Inflammatory macrophage (primary cell): ENCODE measurements at regions not wholly inside any gene's neighbourhood (a gene's known extent, or its start where the extent isn't known, plus 50 kb on each side); places are given as distances from the start of the nearest gene placed in this dataset.

Experiments
- DNase-seq, 2 donors: peaks; one replicate each; pipeline ENCODE4 v3.0.0-alpha.2; 2020 to 2022

DNA sequence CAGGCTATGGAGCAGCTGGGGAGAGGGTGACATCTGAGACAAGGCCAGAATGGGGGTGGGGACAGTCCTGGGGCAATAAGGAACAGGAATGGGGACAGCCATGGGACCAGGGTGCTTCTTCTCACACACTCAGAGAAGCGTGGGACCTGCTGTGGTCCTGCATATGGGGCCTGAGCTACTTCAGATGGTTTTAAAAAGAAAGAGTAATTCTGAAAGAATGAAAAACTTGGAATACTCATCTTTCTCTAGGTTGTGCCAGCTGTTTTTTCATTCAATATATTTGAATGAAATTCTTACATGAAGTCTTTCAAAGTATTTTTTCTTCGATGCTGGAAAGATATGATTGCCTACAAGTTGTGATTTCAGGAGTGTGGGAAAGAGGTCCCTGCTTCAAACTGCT is 227.5 kb upstream of the APCDD1 start:
- no peak for DNase-seq

- no peak for DNase-seq
Measured at GRCh38 chr18:10228326-10228725, 226.1 kb upstream of the APCDD1 start.

GRCh38 chr18:10229458-10229857 is 225.0 kb upstream of the APCDD1 start:
- DNase-seq, result no peak

GRCh38 chr18:10230072-10230471 is 224.4 kb upstream of the APCDD1 start:
- DNase-seq, result no peak

- DNase-seq, result peak; percentile 65 to 68
Measured at GRCh38 chr18:10231220-10231619, 223.2 kb upstream of the APCDD1 start.

- DNase-seq, result no peak
Measured at GRCh38 chr18:10232062-10232461, 222.4 kb upstream of the APCDD1 start.

DNA sequence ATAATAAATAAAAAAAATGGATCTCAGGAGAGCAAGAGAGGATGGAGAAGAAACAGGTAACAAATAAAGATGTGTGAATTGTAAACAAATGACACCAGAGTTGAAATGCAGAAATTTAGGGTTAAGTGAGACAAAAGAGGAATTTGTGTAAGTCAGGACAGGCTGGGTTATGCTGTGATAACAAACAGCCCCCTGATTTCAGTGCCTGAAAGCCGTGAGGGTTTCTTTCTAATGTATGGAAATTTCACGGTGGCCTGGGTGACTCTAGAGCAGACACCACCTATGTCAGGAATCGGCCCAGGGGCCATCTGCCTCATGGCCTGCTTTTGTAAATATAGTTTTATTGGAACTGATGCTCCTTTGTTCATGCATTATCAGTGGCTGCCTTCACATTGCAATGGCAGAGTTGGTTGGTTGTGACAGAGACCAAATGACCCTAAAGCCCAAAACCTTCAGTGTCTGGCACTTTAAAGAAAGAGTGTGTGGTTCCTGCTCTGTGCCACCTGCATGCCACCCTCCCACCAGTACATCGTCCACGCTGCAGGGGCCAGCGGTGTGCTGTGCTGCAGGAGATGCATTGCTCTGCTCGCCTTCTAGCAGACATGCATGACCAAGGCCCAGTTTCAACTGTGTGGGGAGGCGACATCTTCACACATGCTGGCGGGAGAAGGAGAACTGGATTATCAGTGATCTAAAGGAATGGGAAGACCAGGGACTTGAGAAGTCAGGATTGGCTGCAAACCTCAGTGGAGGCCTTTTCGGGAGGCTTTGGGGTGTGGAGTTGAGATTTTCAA is 221.2 kb upstream of the APCDD1 start:
- DNase-seq, result no peak

GRCh38 chr18:10234281-10234680 is 220.2 kb upstream of the APCDD1 start:
- no peak for DNase-seq

GRCh38 chr18:10234912-10235660 is 219.3 kb upstream of the APCDD1 start:
- peak; percentile 49 to 61 for DNase-seq

DNA sequence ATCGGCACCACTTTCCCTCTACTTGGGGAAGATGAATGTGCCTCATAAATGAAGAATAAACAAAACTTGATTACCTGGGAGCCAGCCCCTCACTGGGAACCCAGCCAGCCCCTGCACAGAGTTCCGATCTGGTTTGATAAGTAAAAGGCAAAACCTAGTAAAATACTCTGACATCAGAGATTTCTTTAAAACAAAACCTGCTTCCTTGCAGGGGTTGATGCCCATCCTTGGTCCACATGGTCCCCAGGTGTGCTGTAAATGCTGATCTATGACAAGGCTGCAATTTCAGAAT is 218.8 kb upstream of the APCDD1 start:
- no peak for DNase-seq

GRCh38 chr18:10239103-10239502 is 215.3 kb upstream of the APCDD1 start:
- no peak for DNase-seq

DNA sequence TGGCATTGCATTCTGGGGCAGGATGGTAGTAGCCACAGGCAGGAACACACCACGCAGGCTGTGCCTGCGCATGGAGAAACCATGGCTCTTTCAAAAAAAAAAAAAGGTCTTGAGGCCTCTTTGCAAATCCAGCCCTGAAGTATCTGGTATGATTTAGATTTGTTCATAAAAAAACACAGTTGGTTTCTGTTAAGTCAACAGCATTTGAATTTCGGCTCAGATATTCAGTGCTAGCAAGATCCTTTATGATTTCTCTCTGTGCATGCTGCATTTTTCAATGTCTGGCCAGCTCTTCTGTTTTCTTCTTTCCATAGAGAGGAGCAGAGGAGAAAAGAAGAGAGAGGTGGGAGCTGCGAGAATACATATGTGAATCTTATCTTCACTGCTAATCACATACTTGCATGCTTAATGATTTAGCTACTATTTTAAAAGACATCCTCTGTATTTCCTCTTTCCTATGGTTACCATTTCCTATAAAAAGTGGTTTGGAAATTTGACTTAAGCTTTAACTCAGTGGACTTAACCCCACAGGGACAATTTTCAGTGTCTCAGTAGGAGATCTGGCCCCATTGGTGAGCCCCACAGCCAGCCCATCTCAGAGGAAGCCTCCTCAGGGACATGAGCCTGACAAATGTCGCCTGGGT is 214.3 kb upstream of the APCDD1 start:
- DNase-seq, result no peak

- no peak for DNase-seq
Measured at GRCh38 chr18:10240973-10241372, 213.5 kb upstream of the APCDD1 start.

- DNase-seq, result no peak
Measured at GRCh38 chr18:10241579-10241978, 212.9 kb upstream of the APCDD1 start.

DNA sequence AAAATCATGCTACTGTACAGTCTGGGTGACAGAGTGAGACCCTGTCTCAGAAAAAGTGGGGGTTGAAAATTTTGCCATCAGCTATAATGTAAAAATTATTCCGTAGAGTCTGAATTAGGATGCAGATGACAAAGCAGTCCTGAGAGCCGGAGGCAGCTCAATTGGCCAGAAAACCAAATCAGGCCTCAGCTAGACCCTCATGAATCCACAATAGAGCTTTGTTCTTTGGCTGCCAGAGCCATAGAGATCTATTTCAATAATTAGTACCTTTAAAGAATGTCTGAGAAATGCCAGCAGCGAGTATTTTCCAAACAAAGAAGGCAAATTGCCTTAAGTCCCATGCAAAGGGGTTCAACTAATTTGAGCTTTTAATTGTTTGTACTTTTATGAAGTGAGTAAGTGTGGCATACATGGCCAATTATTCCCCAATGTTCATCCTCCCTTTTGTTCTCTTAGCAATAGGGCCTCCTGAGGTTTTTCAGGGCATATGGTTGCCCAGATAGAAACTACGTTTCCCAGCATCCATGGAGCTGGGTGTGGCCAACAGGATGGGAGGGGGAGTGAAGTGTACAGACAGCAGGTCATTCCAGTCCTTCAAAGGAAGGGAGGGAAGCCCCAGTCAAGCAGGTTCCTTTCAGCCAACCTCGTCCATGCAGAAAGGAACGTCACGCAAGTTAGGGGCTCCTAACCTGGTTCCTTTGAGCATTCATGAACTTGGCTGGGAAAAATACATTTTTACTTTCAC is 211.3 kb upstream of the APCDD1 start:
- DNase-seq, result no peak

DNA sequence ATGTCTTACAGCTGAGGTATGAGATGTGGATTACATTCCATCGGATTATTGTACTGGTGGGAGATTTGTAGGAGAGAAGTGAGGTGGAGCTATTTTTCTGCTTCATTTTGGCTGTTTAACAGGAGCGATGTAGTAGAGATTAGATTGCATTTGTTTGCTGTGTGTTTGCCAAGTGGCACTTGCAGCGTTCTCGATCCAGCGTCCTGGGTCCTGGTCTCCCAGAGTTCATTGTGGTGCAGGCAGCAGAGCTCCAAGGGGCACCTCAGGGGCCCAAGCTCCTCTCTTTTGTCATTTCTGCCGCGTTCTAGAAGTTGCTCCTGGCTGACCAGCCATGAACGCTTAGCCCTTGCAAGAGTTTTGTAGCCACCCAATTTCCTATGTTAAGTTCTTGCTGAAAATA is 210.1 kb upstream of the APCDD1 start:
- no peak for DNase-seq

DNA sequence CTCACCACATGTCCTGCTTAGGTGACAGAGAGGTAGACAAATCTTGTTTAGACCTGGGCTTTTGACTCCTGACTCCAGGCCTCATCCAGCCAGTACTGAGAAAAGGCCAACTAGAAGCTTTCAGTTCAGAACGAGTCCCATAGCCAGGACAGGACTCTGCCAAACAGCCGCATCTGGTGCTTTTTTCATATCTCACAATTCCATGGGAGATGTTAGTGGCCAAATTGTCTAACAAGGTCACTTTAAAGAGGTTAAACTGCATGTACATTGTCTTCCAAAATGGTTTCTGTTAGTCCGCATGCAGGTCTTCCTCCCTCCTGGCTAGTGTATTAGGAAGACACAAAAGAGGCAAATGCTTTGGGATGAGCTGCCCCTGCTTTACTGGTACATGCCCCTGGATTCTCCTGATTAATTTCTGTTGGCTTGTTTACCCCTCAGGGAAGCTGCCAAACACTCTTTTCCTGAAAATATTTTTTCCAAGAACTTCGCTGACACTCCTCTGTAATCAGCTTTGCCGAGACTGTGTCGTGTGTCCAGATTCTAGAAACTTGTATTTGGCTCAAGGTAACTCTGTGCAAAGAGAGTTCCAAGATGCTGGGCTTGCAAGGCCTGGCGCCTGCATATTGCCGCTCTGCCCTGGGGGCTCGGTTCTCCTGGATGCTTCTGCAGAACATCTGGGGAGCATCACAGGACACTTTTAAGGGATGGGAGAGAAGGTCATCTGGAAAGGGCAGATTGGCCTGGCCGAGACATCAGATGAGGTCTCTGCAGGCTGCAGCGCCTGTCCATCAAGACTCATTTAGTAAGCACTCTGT is 209.2 kb upstream of the APCDD1 start:
- DNase-seq, result no peak

DNA sequence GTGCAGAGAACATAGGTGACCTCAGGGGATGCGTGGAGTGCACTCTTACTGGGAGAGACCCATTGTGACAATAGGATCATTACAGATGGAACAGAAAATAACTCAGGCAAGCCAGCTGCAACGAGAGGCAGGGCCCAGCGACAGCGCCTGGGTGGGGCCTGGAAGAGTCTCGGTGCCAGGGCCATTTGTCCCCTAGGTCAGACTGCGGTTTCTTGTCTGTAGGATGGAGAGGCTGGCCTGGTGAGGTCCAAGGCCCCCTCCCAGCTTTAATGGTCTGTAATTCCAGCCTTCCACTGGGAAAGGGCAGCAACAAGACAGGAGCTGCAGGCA is 208.6 kb upstream of the APCDD1 start:
- DNase-seq, result no peak

GRCh38 chr18:10247021-10247741 is 207.3 kb upstream of the APCDD1 start:
- no peak for DNase-seq

DNA sequence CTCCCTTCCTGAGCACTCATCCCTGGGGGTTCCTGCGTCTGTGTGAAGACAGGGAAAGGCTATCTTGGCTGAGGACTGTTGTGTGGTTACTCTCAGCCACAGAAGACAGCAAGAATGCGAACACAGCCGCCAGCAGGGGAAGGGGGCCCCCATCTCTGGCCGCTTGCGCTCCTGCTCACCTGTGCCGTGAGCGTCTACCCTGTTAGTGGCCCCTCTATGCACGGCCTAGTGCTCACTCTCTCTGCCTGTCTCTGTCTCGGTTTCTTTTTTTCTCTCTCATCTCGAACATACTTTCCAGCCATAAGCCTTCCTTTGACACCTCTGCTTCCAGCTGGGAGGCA is 206.7 kb upstream of the APCDD1 start:
- no peak for DNase-seq

- no peak for DNase-seq
Measured at GRCh38 chr18:10248738-10249137, 205.7 kb upstream of the APCDD1 start.

- DNase-seq, result no peak
Measured at GRCh38 chr18:10249270-10249669, 205.2 kb upstream of the APCDD1 start.
